GM12878 (cell line): ENCODE measurements at regions not wholly inside any gene's neighbourhood (a gene's known extent, or its start where the extent isn't known, plus 50 kb on each side); places are given as distances from the start of the nearest gene placed in this dataset.

ENCODE experiments used
- ATAC-seq: fragments of 200-7000 bp; cut with Tn5 transposase; 3 replicates; pipeline ENCODE4 v1.9.1; 2020; ENCODE audit warnings: mild to moderate bottlenecking, moderate library complexity
- BruUV-seq: library from RNA; stranded (reverse); fragments of 400-500 nt; replicated peaks from 2 replicates; lab custom pipeline; 2021; lab: Mats Ljungman, UMichigan
- CTCF ChIA-PET: fragments of 300-600 bp; sonication (Branson Sonifier 250); formaldehyde crosslinking; extraction: SDS; loops from one replicate; lab custom pipeline; 2021; ENCODE audit warnings: inconsistent platforms; lab: Yijun Ruan, JAX
- POLR2A ChIA-PET: fragments of 350-600 bp; formaldehyde crosslinking; extraction: SDS; loops from one replicate; lab custom pipeline; 2021; ENCODE audit warnings: inconsistent platforms; lab: Charles Lee
- RAD21 ChIA-PET: fragments of 300-600 bp; sonication (Branson Sonifier 250); formaldehyde crosslinking; loops from one replicate; lab custom pipeline; 2023; ENCODE audit warnings: antibody characterized with exemption; ENCODE audit not compliant: unreplicated experiment; lab: Charles Lee
- SMC1A ChIA-PET: fragments of 300-600 bp; sonication (Branson Sonifier 250); formaldehyde crosslinking; loops from one replicate; lab custom pipeline; 2023; ENCODE audit not compliant: unreplicated experiment, uncharacterized antibody; lab: Charles Lee
- DNase-seq: peaks from one replicate; pipeline ENCODE4 v3.0.0-alpha.2; 2011; ENCODE audit warnings: low read depth, low spot score
- FAIRE-seq: peaks from 3 replicates; lab custom pipeline; 2011; peaks lifted over from hg19 to GRCh38; lab: Jason Lieb, UNC
- H2AFZ ChIP-seq: 2 replicates; pipeline ENCODE4 v1.6.0; 2011; ENCODE audit warnings: low read depth, low read length, control low read depth; ENCODE audit not compliant: control insufficient read depth
- H3K27ac ChIP-seq: 2 replicates; pipeline ENCODE4 v1.5.1; 2011; ENCODE audit warnings: control low read depth; ENCODE audit not compliant: control insufficient read depth, insufficient read depth
- H3K27me3 ChIP-seq, 2 experiments: replicated peaks in 1 of 2; 2 replicates each; pipeline versions ENCODE4 v1.6.0 to v1.6.1; 2011; ENCODE audit warnings: low read length in 1 of 2; ENCODE audit not compliant: control insufficient read depth in 2 of 2, insufficient read depth in 2 of 2
- H3K36me3 ChIP-seq, 2 experiments: 2 replicates each; pipeline ENCODE4 v1.5.1; 2011; ENCODE audit warnings: low read length in 1 of 2; ENCODE audit not compliant: control insufficient read depth in 2 of 2, insufficient read depth in 2 of 2
- H3K4me1 ChIP-seq: 2 replicates; pipeline ENCODE4 v1.6.1; 2011; ENCODE audit warnings: mild to moderate bottlenecking, low read length, moderate library complexity, mixed read lengths; ENCODE audit not compliant: control insufficient read depth, insufficient read depth
- H3K4me2 ChIP-seq: 2 replicates; pipeline ENCODE4 v1.6.0; 2011; ENCODE audit warnings: control low read depth; ENCODE audit not compliant: control insufficient read depth, insufficient read depth
- H3K4me3 ChIP-seq: fragments of 200-600 bp; sonication (generic); 2 replicates; pipeline ENCODE4 v1.5.1; 2016
- H3K79me2 ChIP-seq: 2 replicates; pipeline ENCODE4 v1.6.0; 2011; ENCODE audit warnings: low read length; ENCODE audit not compliant: control insufficient read depth, insufficient read depth
- H3K9ac ChIP-seq: 2 replicates; pipeline ENCODE4 v1.8.0; 2011; ENCODE audit warnings: low read length, control low read depth, mixed read lengths; ENCODE audit not compliant: control insufficient read depth, insufficient read depth
- H3K9me3 ChIP-seq: replicated peaks from 3 replicates; pipeline ENCODE4 v1.5.1; 2011; ENCODE audit warnings: mild to moderate bottlenecking, low read length; ENCODE audit not compliant: control insufficient read depth, insufficient read depth
- H4K20me1 ChIP-seq: 2 replicates; pipeline ENCODE4 v1.6.0; 2011; ENCODE audit not compliant: control insufficient read depth, insufficient read depth
- BRCA1 ChIP-seq: IDR thresholded peaks from 2 replicates; pipeline ENCODE4 v1.6.1; 2011; ENCODE audit warnings: low read depth, low read length, improper control_type of control experiment
- CHD4 ChIP-seq: fragments of 200-600 bp; sonication (generic); IDR thresholded peaks from 2 replicates; pipeline ENCODE4 v1.6.1; 2016; ENCODE audit warnings: mild to moderate bottlenecking
- CUX1 ChIP-seq: IDR thresholded peaks from 2 replicates; pipeline ENCODE4 v1.6.1; 2012; ENCODE audit warnings: improper control_type of control experiment, low read depth, low read length; ENCODE audit not compliant: insufficient replicate concordance
- EP300 ChIP-seq, 2 experiments: fragments of 150-350 bp in 1 of 2; IDR thresholded peaks; 2 replicates each; pipeline ENCODE4 v1.6.1; 2011 to 2012; ENCODE audit warnings: low read depth in 2 of 2, low read length in 2 of 2, borderline replicate concordance in 1 of 2, improper control_type of control experiment in 1 of 2, inconsistent platforms in 1 of 2; ENCODE audit not compliant: control insufficient read depth in 1 of 2
- HCFC1 ChIP-seq: fragments of 150-350 bp; IDR thresholded peaks from 2 replicates; pipeline ENCODE4 v1.6.1; 2014; ENCODE audit warnings: low read length
- HDAC2 ChIP-seq: fragments of 200-600 bp; sonication (generic); IDR thresholded peaks from 2 replicates; pipeline ENCODE4 v1.6.1; 2017
- JUNB ChIP-seq: IDR thresholded peaks from 2 replicates; pipeline ENCODE4 v1.6.1; 2016; ENCODE audit warnings: antibody characterized with exemption, mild to moderate bottlenecking
- KDM1A ChIP-seq: fragments of 200-600 bp; sonication (generic); IDR thresholded peaks from 2 replicates; pipeline ENCODE4 v1.6.1; 2016; ENCODE audit warnings: borderline replicate concordance
- KLF5 ChIP-seq: fragments of 450-650 bp; IDR thresholded peaks from 2 replicates; pipeline ENCODE4 v1.6.1; 2014; ENCODE audit warnings: mild to moderate bottlenecking; ENCODE audit not compliant: partially characterized antibody
- NBN ChIP-seq: fragments of 450-650 bp; IDR thresholded peaks from 2 replicates; pipeline ENCODE4 v1.6.1; 2016
- NFIC ChIP-seq: IDR thresholded peaks from 2 replicates; pipeline ENCODE4 v1.6.1; 2012; ENCODE audit warnings: low read depth, mild to moderate bottlenecking, inconsistent platforms, low read length, moderate library complexity
- NRF1 ChIP-seq: conservative IDR thresholded peaks from 2 replicates; pipeline ENCODE4 v1.6.1; 2011; ENCODE audit warnings: mild to moderate bottlenecking, low read depth, low read length, improper control_type of control experiment
- PAX8 ChIP-seq: fragments of 450-650 bp; IDR thresholded peaks from 2 replicates; pipeline ENCODE4 v1.6.1; 2017; ENCODE audit warnings: mild to moderate bottlenecking, moderate library complexity
- RCOR1 ChIP-seq: conservative IDR thresholded peaks from 2 replicates; pipeline ENCODE4 v1.6.1; 2012; ENCODE audit warnings: low read depth, low read length, improper control_type of control experiment
- TARDBP ChIP-seq: IDR thresholded peaks from 2 replicates; pipeline ENCODE4 v1.6.1; 2016; ENCODE audit warnings: borderline replicate concordance
- USF1 ChIP-seq: IDR thresholded peaks from 2 replicates; pipeline ENCODE4 v1.6.1; 2011; ENCODE audit warnings: borderline replicate concordance, low read depth, mild to moderate bottlenecking, moderate library complexity, mixed read lengths, low read length; ENCODE audit not compliant: insufficient read depth; ENCODE audit errors: extremely low read length
- ZNF24 ChIP-seq: fragments of 450-650 bp; IDR thresholded peaks from 2 replicates; pipeline ENCODE4 v1.6.1; 2017; ENCODE audit warnings: antibody characterized with exemption, mild to moderate bottlenecking
- whole genome bisulfite sequencing: methylation state at CpG from one replicate; pipeline ENCODE4 v1.1.6; 2016; ENCODE audit warnings: low lambda C conversion rate; ENCODE audit not compliant: insufficient replicate concordance, insufficient coverage; ENCODE audit errors: missing lambda C conversion rate; 5-methylcytosine and 5-hydroxymethylcytosine counted together
- in situ Hi-C: fragments of 300-500 bp; cut with MboI; formaldehyde crosslinking; loops from 9 replicates; pipeline ENCODE4 v1.14.3; 2018; ENCODE audit warnings: mixed read lengths
- intact Hi-C: fragments of 100-400 bp; cut with micrococcal nuclease; formaldehyde crosslinking; loops from one replicate; pipeline ENCODE4 v1.14.2; 2022; ENCODE audit not compliant: unreplicated experiment
- TF ChIP-seq, protein P1 (sequence below): fragments of 450-650 bp; IDR thresholded peaks from 2 replicates; pipeline ENCODE4 v1.6.1; 2017; ENCODE audit warnings: antibody characterized with exemption, mild to moderate bottlenecking, moderate library complexity

- ChIA-PET RAD21 (no interaction called here), SMC1A (no interaction called here), CTCF (interaction anchor here (1.0 kb wide), 1 partner anchor 279 kb away, joined by 3 read pairs; no protein-coding TSS in a partner anchor), POLR2A (no interaction called here)
- DNase-seq (no peak), ATAC-seq (no peak), FAIRE-seq (no peak)
- H3K4me1 ChIP-seq: no peaks in the 10 kb centered on the region
- WGBS: 0% methylated on average over 2 of the region's 2 CpGs
- no peak overlapping the region for H3K4me3 ChIP-seq
- no peak overlapping the region for H3K9ac ChIP-seq
- intact Hi-C loops (no loop called here), in situ Hi-C loops (no loop called here)
- no peak overlapping the region for H2AFZ ChIP-seq
- no peak for TF ChIP-seq JUNB
- no peak for TF ChIP-seq NFIC
- no peak for TF ChIP-seq CUX1
- TF ChIP-seq RCOR1: no peak
- TF ChIP-seq HCFC1: no peak
- TF ChIP-seq CHD4: no peak
- TF ChIP-seq NBN: no peak
- no peak for TF ChIP-seq KDM1A
- TF ChIP-seq, protein P1, sequence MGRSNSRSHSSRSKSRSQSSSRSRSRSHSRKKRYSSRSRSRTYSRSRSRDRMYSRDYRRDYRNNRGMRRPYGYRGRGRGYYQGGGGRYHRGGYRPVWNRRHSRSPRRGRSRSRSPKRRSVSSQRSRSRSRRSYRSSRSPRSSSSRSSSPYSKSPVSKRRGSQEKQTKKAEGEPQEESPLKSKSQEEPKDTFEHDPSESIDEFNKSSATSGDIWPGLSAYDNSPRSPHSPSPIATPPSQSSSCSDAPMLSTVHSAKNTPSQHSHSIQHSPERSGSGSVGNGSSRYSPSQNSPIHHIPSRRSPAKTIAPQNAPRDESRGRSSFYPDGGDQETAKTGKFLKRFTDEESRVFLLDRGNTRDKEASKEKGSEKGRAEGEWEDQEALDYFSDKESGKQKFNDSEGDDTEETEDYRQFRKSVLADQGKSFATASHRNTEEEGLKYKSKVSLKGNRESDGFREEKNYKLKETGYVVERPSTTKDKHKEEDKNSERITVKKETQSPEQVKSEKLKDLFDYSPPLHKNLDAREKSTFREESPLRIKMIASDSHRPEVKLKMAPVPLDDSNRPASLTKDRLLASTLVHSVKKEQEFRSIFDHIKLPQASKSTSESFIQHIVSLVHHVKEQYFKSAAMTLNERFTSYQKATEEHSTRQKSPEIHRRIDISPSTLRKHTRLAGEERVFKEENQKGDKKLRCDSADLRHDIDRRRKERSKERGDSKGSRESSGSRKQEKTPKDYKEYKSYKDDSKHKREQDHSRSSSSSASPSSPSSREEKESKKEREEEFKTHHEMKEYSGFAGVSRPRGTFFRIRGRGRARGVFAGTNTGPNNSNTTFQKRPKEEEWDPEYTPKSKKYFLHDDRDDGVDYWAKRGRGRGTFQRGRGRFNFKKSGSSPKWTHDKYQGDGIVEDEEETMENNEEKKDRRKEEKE: no peak
- no peak for TF ChIP-seq USF1
- TF ChIP-seq ZNF24: no peak
- TF ChIP-seq KLF5: no peak
- no peak for TF ChIP-seq PAX8
- TF ChIP-seq HDAC2: no peak
- no peak for TF ChIP-seq NRF1
- no peak for TF ChIP-seq TARDBP
- TF ChIP-seq EP300 (IDR thresholded peaks at IDR 0.05; ENCODE audit: borderline replicate concordance in 1 of 2, control insufficient read depth in 1 of 2, low read depth in 2 of 2, low read length in 2 of 2): no peak
- TF ChIP-seq BRCA1: no peak
- H3K27me3 ChIP-seq: no peaks in the 10 kb centered on the region
- H3K4me2 ChIP-seq: no peak overlapping the region
- no peak overlapping the region for H3K27ac ChIP-seq
- H3K79me2 ChIP-seq: no peaks in the 10 kb centered on the region
- no peaks in the 10 kb centered on the region for H3K9me3 ChIP-seq
- H4K20me1 ChIP-seq: no peaks in the 10 kb centered on the region
- BruUV-seq: no TSS peak
- H3K36me3 ChIP-seq: no peaks in the 10 kb centered on the region
These were observed 498.3 kb upstream of the SYT4 start for GRCh38 chr18:43775591-43775990.
